Endothelial cell (in vitro differentiated cells): ENCODE measurements at regions not wholly inside any gene's neighbourhood (a gene's known extent, or its start where the extent isn't known, plus 50 kb on each side); places are given as distances from the start of the nearest gene placed in this dataset.

Experiments
- DNase-seq: peaks from one replicate; pipeline ENCODE4 v3.0.0; 2021; ENCODE audit warnings: low spot score
- H3K27ac Mint-ChIP-seq: one replicate; pipeline ENCODE4 v1.8.0; 2021; ENCODE audit warnings: mixed read lengths, inconsistent platforms; ENCODE audit not compliant: unreplicated experiment
- H3K27me3 Mint-ChIP-seq: one replicate; pipeline ENCODE4 v1.8.0; 2021; ENCODE audit warnings: mild to moderate bottlenecking, moderate library complexity, mixed read lengths, inconsistent platforms; ENCODE audit not compliant: unreplicated experiment
- H3K36me3 Mint-ChIP-seq: one replicate; pipeline ENCODE4 v1.8.0; 2021; ENCODE audit warnings: mild to moderate bottlenecking, low read depth, mixed read lengths, inconsistent platforms; ENCODE audit not compliant: unreplicated experiment
- H3K4me1 Mint-ChIP-seq: one replicate; pipeline ENCODE4 v1.8.0; 2021; ENCODE audit warnings: mild to moderate bottlenecking, mixed read lengths, inconsistent platforms; ENCODE audit not compliant: unreplicated experiment
- H3K4me3 Mint-ChIP-seq: one replicate; pipeline ENCODE4 v1.8.0; 2021; ENCODE audit warnings: mild to moderate bottlenecking, mixed read lengths, inconsistent platforms; ENCODE audit not compliant: unreplicated experiment
- H3K9me3 Mint-ChIP-seq: one replicate; pipeline ENCODE4 v1.8.0; 2021; ENCODE audit warnings: mixed read lengths, inconsistent platforms; ENCODE audit not compliant: unreplicated experiment
- TF ChIP-seq, protein P1 (sequence below): fragments of 200-600 bp; sonication (generic); IDR thresholded peaks from one replicate; pipeline ENCODE4 v1.5.0; 2021; ENCODE audit warnings: antibody characterized with exemption; ENCODE audit not compliant: unreplicated experiment

DNA sequence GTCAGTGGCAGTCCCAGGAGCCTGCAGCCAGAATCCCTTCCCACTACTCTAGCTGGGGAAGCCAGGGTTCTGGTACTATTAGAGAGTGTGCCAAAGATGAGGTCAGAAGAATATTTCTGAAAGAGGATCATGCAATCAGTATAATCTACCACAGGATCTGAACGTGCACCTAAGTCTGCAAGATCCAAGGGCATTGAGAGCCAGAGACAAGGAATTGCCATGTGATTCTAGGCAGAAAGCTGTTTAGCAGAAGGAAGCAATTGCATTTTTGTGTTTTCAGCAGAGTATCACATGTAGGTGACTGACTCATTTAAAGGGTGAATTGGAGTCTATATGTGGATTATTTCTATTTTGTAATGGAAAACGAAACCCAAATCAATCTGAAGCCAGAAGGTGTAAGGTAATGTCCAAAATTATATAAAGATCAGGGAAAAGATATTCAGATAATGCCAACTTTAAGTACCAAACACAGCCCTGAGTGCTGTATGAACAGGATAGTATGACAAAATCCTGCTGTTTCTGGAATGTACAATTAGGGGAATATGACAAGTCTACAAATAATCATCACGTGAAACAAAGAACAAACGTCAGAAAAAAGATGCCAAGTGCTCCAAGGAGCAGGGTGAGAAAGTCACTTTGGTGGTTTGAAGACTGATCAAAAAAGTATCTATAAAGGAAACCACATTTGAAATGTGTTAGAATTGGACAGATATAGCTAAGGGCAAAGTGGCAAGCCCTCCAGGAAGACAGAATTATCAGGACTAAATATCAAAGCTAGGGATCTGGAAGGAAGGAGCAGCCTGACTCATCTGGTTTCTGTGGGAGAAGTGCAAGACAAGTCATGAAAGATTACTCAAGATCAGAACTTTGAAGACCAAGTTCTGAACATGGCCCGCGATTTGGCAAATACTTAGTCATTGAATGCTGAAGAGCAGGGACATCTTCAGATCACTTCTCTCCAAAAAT is 1036.6 kb downstream of the NTRK3 start:
- Mint-ChIP-seq H3K4me1 (no peaks in the 10 kb centered on the region), H3K27me3 (peaks cover 1% of the 10 kb centered on the region), H3K36me3 (no peaks in the 10 kb centered on the region), H3K27ac (no peak overlapping the region), H3K9me3 (no peaks in the 10 kb centered on the region), H3K4me3 (no peak overlapping the region)
- TF ChIP-seq, protein P1, sequence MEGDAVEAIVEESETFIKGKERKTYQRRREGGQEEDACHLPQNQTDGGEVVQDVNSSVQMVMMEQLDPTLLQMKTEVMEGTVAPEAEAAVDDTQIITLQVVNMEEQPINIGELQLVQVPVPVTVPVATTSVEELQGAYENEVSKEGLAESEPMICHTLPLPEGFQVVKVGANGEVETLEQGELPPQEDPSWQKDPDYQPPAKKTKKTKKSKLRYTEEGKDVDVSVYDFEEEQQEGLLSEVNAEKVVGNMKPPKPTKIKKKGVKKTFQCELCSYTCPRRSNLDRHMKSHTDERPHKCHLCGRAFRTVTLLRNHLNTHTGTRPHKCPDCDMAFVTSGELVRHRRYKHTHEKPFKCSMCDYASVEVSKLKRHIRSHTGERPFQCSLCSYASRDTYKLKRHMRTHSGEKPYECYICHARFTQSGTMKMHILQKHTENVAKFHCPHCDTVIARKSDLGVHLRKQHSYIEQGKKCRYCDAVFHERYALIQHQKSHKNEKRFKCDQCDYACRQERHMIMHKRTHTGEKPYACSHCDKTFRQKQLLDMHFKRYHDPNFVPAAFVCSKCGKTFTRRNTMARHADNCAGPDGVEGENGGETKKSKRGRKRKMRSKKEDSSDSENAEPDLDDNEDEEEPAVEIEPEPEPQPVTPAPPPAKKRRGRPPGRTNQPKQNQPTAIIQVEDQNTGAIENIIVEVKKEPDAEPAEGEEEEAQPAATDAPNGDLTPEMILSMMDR: no peak
- no peak for DNase-seq

GRCh38 chr15:87215100-87215499 is 1041.4 kb downstream of the NTRK3 start:
- Mint-ChIP-seq H3K4me1 (peaks cover 3% of the 10 kb centered on the region), H3K9me3 (no peaks in the 10 kb centered on the region), H3K27ac (no peak overlapping the region), H3K4me3 (no peak overlapping the region), H3K36me3 (no peaks in the 10 kb centered on the region), H3K27me3 (no peaks in the 10 kb centered on the region)
- TF ChIP-seq, protein P1: no peak
- no peak for DNase-seq

- Mint-ChIP-seq H3K36me3 (no peaks in the 10 kb centered on the region), H3K27me3 (no peaks in the 10 kb centered on the region), H3K9me3 (no peaks in the 10 kb centered on the region), H3K4me1 (peaks cover 3% of the 10 kb centered on the region), H3K4me3 (no peak overlapping the region), H3K27ac (no peak overlapping the region)
- no peak for DNase-seq
- TF ChIP-seq, protein P1: no peak
Observed at GRCh38 chr15:87213626-87214025, 1042.9 kb downstream of the NTRK3 start.

GRCh38 chr15:87212041-87212440 is 1044.5 kb downstream of the NTRK3 start:
- no peak overlapping the region for H3K4me3 Mint-ChIP-seq
- TF ChIP-seq, protein P1: no peak
- H3K27ac Mint-ChIP-seq: no peak overlapping the region
- no peaks in the 10 kb centered on the region for H3K27me3 Mint-ChIP-seq
- H3K9me3 Mint-ChIP-seq: no peaks in the 10 kb centered on the region
- H3K4me1 Mint-ChIP-seq: peaks cover 3% of the 10 kb centered on the region
- DNase-seq: no peak
- no peaks in the 10 kb centered on the region for H3K36me3 Mint-ChIP-seq

- Mint-ChIP-seq H3K27ac (no peak overlapping the region), H3K4me1 (peaks cover 3% of the 10 kb centered on the region), H3K9me3 (no peaks in the 10 kb centered on the region), H3K4me3 (no peak overlapping the region), H3K27me3 (no peaks in the 10 kb centered on the region), H3K36me3 (no peaks in the 10 kb centered on the region)
- DNase-seq: no peak
- TF ChIP-seq, protein P1: no peak
Observed at GRCh38 chr15:87211547-87211946, 1045.0 kb downstream of the NTRK3 start.
